Aorta (tissue), 5 donors: ENCODE measurements at regions not wholly inside any gene's neighbourhood (a gene's known extent, or its start where the extent isn't known, plus 50 kb on each side); places are given as distances from the start of the nearest gene placed in this dataset.

Experiments used
- ATAC-seq: fragments of 200-7000 bp; cut with Tn5 transposase; one replicate; pipeline ENCODE4 v1.9.1; 2022; ENCODE audit warnings: moderate library complexity; ENCODE audit not compliant: low FRiP score
- DNase-seq, 2 donors: peaks; one replicate each; pipeline ENCODE4 v3.0.0-alpha.2; 2020
- H3K27ac ChIP-seq, 2 donors: one replicate each; pipeline ENCODE4 v1.5.1; 2013; ENCODE audit warnings: low read length in 2 of 2, mild to moderate bottlenecking in 2 of 2, moderate library complexity in 2 of 2, control low read depth in 1 of 2, inconsistent platforms in 1 of 2, low read depth in 1 of 2
- H3K27me3 ChIP-seq, 2 donors: one replicate each; pipeline ENCODE4 v1.6.1; 2013; ENCODE audit warnings: control low read depth in 1 of 2, low read length in 1 of 2, mild to moderate bottlenecking in 1 of 2, moderate library complexity in 1 of 2; ENCODE audit not compliant: insufficient read depth in 2 of 2, control insufficient read depth in 1 of 2
- H3K36me3 ChIP-seq, 2 donors: one replicate each; pipeline ENCODE4 v1.6.1; 2013; ENCODE audit warnings: control low read depth in 1 of 2, low read length in 1 of 2, mild to moderate bottlenecking in 1 of 2; ENCODE audit not compliant: insufficient read depth in 2 of 2, control insufficient read depth in 1 of 2
- H3K4me1 ChIP-seq, 2 donors: one replicate each; pipeline ENCODE4 v1.6.1; 2013; ENCODE audit warnings: low read length in 2 of 2, control low read depth in 1 of 2, mild to moderate bottlenecking in 1 of 2, moderate library complexity in 1 of 2; ENCODE audit not compliant: insufficient read depth in 2 of 2, control insufficient read depth in 1 of 2
- H3K4me3 ChIP-seq, 2 donors: one replicate each; pipeline ENCODE4 v1.5.1; 2013; ENCODE audit warnings: low read length in 2 of 2, control low read depth in 1 of 2, mild to moderate bottlenecking in 1 of 2
- H3K9me3 ChIP-seq: one replicate; pipeline ENCODE4 v1.6.1; 2013; ENCODE audit warnings: mild to moderate bottlenecking, low read length; ENCODE audit not compliant: control insufficient read depth
- WGBS, 2 donors: extraction: QIAGEN DNeasy Blood & Tissue Kit; methylation state at CpG; one replicate each; pipeline ENCODE4 v1.1.7; 2013; 5-methylcytosine and 5-hydroxymethylcytosine counted together
- intact Hi-C, 2 donors: fragments of 100-400 bp; cut with DNase I; formaldehyde crosslinking; loops; one replicate each; pipeline versions ENCODE4 v1.14.2 to v1.15.0; 2022
- donor health status: healthy with polysubstance abuse.
- donor health status: Bipolar disorder and iron deficiency.
- donor health status: DM: no; HTN: no; CAD: no.
- donor health status: DM: no; HTN: no; CAD: no.
- donor health status: DM: yes; HTN: yes; CAD: no.

DNA sequence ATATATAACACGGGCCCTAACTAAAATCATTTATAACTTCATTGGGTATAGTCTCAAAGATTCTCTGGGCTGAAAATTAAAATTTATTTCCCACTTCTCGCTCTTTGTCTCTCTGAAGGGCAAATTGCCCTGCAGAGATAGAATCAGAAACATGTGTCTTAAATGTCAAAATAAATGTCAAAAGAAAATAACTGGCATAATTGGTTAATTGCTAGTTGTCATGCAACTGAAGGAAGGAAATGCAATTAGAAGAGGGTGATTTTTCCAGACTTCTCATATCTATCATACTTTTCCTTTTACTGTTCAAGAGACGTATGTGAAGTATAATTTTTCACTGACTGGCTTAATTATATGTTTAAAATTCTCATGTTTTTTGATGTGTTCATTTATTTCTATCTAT, 80.3 kb upstream of the HMGCLL1 start:
- no peak overlapping the region for H3K4me3 ChIP-seq
- ATAC-seq (no peak), DNase-seq (no peak)
- intact Hi-C loops, result no loop called here
- H3K4me1 ChIP-seq, result no peaks in the 10 kb centered on the region
- no peaks in the 10 kb centered on the region for H3K27me3 ChIP-seq
- H3K9me3 ChIP-seq, result no peaks in the 10 kb centered on the region
- 53 to 65% methylated on average over 3 of the region's 3 CpGs for WGBS, 2 donors
- H3K27ac ChIP-seq, result no peak overlapping the region
- H3K36me3 ChIP-seq, result no peaks in the 10 kb centered on the region

DNA sequence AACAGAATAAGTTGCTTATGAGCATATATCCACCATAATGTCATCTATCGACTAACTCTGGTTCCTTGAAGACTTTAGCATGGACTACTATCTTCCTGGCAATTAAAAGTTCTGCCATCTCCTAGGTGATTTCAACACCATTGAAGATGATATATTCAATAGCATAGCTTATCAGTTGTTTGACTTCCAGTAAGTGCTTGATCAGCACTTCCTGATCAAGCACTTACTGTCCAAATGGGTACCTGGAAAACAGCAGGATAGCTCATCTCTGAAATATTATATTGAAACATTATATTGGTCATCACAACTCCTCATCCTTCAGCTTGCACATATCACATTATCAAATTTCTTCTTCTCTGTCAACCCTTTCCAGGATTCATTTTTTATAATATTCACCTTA, 75.5 kb upstream of the HMGCLL1 start:
- intact Hi-C loops, result no loop called here
- no peaks in the 10 kb centered on the region for H3K27me3 ChIP-seq
- no peak for ATAC-seq
- H3K27ac ChIP-seq, result no peak overlapping the region
- no peak for DNase-seq
- no peaks in the 10 kb centered on the region for H3K9me3 ChIP-seq
- no peaks in the 10 kb centered on the region for H3K4me1 ChIP-seq
- 87 to 96% methylated on average over 1 of the region's 1 CpG for WGBS, 2 donors
- no peaks in the 10 kb centered on the region for H3K36me3 ChIP-seq
- no peak overlapping the region for H3K4me3 ChIP-seq

DNA sequence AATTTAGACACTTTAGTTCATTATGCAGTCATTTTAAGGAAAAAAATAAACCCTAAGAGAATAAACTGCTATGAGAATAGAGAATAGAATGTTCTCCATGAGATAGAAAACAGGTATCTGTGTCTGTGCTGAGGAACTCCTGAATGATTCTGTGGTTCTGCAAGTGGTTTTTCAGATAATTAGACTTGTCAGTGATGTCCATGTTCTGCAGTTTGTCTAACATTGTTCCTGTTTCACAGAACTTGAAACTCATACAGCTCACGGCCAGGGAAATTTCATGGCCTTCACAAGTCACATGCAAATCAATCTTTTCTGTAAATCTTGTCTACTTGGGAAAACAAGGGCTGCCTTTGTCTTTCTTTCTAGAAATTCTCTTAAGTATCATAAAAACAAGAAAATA, 73.4 kb upstream of the HMGCLL1 start:
- 15 to 17% methylated on average over 1 of the region's 1 CpG for WGBS, 2 donors
- no peak for ATAC-seq
- intact Hi-C loops, result no loop called here

DNA sequence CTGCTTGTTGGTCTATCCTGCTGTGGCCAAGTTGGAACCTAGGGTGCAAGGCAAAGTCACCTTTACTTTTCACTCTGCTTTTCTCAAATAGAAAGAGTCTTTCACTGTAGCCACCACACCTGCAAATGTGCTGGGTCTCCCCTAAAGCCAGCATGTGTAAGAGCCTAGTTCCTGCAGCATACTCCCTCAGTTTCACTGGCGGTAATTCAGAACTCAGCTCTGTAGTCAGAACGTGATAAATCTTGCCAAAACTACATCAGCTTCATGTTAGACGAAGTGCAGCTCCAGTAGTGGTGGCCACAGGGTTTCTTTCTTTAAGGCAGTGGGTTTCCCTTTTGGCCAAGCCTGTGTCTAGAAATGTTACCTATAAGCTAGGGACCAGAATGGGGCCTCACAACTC, 72.0 kb upstream of the HMGCLL1 start:
- ATAC-seq (no peak), DNase-seq (no peak)
- H3K4me3 ChIP-seq, result no peak overlapping the region
- no peaks in the 10 kb centered on the region for H3K4me1 ChIP-seq
- WGBS, 2 donors, result 30 to 37% methylated on average over 3 of the region's 3 CpGs
- no peaks in the 10 kb centered on the region for H3K27me3 ChIP-seq
- no peak overlapping the region for H3K27ac ChIP-seq
- H3K36me3 ChIP-seq, result no peaks in the 10 kb centered on the region
- intact Hi-C loops, result no loop called here
- H3K9me3 ChIP-seq, result no peaks in the 10 kb centered on the region

More for the DNA sequence above, 73.4 kb upstream of the HMGCLL1 start:
- Histone ChIP-seq H3K27me3 (no peaks in the 10 kb centered on the region), H3K27ac (no peak overlapping the region), H3K4me3 (no peak overlapping the region), H3K36me3 (no peaks in the 10 kb centered on the region), H3K9me3 (no peaks in the 10 kb centered on the region), H3K4me1 (no peaks in the 10 kb centered on the region)
- no peak for DNase-seq

DNA sequence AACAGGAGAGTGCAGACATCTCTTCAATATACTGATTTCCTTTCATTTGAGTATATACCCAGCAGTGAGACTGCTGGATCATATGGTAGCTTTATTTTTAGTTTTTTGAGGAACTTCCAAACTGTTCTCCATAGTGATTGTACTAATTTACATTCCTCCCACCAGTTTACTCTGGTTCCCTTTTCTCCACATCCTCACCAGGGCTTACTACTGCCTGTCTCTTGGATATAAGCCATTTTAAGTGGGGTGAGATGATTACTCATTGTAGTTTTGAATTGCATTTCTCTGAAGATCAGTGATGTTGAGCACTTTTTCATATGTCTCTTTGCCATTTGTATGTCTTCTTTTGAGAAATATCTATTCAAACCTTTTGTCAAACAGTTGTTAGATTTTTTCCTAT, 64.9 kb upstream of the HMGCLL1 start:
- no peaks in the 10 kb centered on the region for H3K4me1 ChIP-seq
- H3K36me3 ChIP-seq, result no peaks in the 10 kb centered on the region
- no peaks in the 10 kb centered on the region for H3K9me3 ChIP-seq
- ATAC-seq (no peak), DNase-seq (no peak)
- intact Hi-C loops, result no loop called here
- no peaks in the 10 kb centered on the region for H3K27me3 ChIP-seq
- H3K4me3 ChIP-seq, result no peak overlapping the region
- H3K27ac ChIP-seq, result no peak overlapping the region

DNA sequence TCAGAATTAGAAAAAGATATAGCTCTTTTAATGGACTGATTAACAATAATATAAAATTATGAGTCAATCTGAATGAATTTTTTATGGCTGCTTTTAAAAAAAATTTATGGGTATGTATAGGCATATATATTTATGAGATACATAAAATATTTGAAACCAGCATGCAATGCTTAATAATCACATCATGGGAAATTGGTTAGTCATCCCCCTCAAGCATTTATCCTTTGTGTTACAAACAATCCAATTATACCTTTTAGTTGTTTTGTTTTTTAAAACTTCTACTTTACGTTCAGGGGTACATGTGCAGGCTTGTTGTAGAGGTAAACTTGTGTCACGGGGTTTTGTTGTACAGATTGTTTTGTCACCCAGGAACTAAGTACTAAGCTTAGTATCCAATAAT, 63.4 kb upstream of the HMGCLL1 start:
- intact Hi-C loops, result no loop called here
- Histone ChIP-seq H3K27ac (no peak overlapping the region), H3K27me3 (no peaks in the 10 kb centered on the region), H3K4me1 (no peaks in the 10 kb centered on the region), H3K4me3 (no peak overlapping the region), H3K36me3 (no peaks in the 10 kb centered on the region), H3K9me3 (no peaks in the 10 kb centered on the region)
- DNase-seq (no peak), ATAC-seq (no peak)
- WGBS, 2 donors, result 90 to 94% methylated on average over 2 of the region's 2 CpGs

DNA sequence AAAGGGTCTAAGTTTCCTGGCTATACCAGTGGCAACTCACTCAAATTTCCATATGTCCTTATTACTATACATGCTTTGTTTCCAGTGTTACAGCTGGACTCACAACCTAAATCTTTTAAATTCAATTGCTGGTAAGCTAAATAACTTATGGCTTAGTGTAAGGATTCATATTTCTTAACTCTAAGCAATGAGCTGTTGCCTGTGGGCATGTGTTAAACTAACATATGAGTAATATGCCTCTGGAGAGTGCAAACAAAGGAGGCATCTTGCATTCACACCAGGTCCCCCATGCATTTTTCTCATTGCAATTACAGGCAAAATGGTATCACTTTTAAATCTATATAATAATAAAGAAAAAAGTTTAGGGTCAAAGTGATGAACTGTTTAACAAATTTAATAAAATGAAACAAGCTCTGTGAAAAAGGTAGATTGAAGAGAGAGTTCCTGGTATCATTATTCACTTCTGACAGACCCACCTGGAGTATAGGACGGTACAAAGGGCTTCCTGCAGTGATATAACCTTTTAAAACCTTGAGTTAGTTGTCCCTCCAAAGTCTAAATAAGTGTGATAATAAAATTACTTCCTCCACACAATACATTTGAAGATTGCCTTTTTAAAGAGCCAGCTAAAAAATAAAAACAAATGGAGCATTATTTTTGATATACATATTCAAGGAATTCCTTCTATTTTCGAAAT, 57.6 kb upstream of the HMGCLL1 start:
- H3K27me3 ChIP-seq, result no peaks in the 10 kb centered on the region
- no peak overlapping the region for H3K4me3 ChIP-seq
- intact Hi-C loops, result no loop called here
- H3K27ac ChIP-seq, result no peak overlapping the region
- H3K9me3 ChIP-seq, result no peaks in the 10 kb centered on the region
- H3K4me1 ChIP-seq, result no peaks in the 10 kb centered on the region
- H3K36me3 ChIP-seq, result no peaks in the 10 kb centered on the region
- no peak for DNase-seq
- no peak for ATAC-seq
- 48 to 51% methylated on average over 2 of the region's 2 CpGs for WGBS, 2 donors

DNA sequence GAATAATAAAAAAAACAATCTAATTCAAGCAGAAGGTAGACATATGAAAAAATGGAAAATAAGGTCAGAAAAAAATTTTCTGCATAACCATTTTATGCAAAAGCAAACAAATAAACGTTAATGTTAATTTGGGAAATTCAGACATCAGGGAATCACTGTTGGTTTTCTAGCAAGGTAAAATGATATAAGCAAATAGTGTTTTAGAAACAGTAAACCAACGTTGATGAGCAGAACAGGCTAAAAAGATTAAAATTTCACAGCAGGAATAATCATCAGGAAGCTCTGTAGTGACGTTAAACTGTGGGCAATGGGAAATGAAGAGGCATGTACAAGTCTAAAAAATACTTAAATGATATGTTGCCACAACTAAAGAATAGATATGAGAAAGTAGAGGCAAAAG, 54.5 kb upstream of the HMGCLL1 start:
- intact Hi-C loops, result no loop called here
- no peak overlapping the region for H3K27ac ChIP-seq
- no peaks in the 10 kb centered on the region for H3K36me3 ChIP-seq
- WGBS, 2 donors, result 64 to 68% methylated on average over 3 of the region's 3 CpGs
- H3K4me3 ChIP-seq, result no peak overlapping the region
- DNase-seq, result no peak
- no peaks in the 10 kb centered on the region for H3K27me3 ChIP-seq
- ATAC-seq, result no peak
- H3K4me1 ChIP-seq, result no peaks in the 10 kb centered on the region
- no peaks in the 10 kb centered on the region for H3K9me3 ChIP-seq

DNA sequence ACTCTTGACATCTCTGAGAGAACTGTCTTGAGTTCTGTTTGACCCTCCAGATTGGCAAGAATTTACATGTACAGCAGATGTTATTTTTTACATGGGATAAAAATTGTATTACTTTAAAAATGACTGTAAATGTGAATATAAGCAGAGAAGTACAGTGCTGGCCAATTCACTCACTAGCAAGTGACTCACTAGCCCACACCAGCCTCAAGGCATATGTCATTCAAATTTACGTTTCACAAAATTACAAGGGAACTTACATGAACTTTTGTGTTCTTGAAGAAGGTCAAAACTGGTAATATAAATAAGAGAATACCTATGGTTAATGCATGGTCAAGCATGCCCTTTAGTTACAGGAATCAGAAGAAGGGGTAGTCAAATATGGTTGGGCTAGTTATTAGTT, 54.0 kb upstream of the HMGCLL1 start:
- Histone ChIP-seq H3K9me3 (no peaks in the 10 kb centered on the region), H3K4me3 (no peak overlapping the region), H3K36me3 (no peaks in the 10 kb centered on the region), H3K4me1 (no peaks in the 10 kb centered on the region), H3K27ac (no peak overlapping the region), H3K27me3 (no peaks in the 10 kb centered on the region)
- no peak for ATAC-seq
- intact Hi-C loops, result no loop called here
- DNase-seq, result no peak
- 70 to 74% methylated on average over 1 of the region's 1 CpG for WGBS, 2 donors
